SK-N-SH (cell line): ENCODE measurements at regions not wholly inside any gene's neighbourhood (a gene's known extent, or its start where the extent isn't known, plus 50 kb on each side); places are given as distances from the start of the nearest gene placed in this dataset.

ENCODE experiments used
- CTCF ChIA-PET: fragments of 300-600, 350-600 bp; formaldehyde crosslinking; extraction: SDS; loops from one replicate; lab custom pipeline; 2021; lab: Yijun Ruan, JAX
- POLR2A ChIA-PET: fragments of 350-600 bp; sonication (Branson Sonifier 250); formaldehyde crosslinking; extraction: SDS; loops from one replicate; lab custom pipeline; 2020; ENCODE audit warnings: antibody characterized with exemption, inconsistent platforms; lab: Yijun Ruan, JAX
- DNase-seq: peaks from one replicate; pipeline ENCODE4 v3.0.0; 2012
- H2AFZ ChIP-seq: fragments of 200-600 bp; sonication (generic); 2 replicates; pipeline ENCODE4 v1.8.1; 2016; ENCODE audit warnings: antibody characterized with exemption, mild to moderate bottlenecking, low read depth
- H3F3A ChIP-seq: fragments of 200-600 bp; sonication (generic); replicated peaks from 2 replicates; pipeline ENCODE3; 2016; ENCODE audit warnings: antibody characterized with exemption, mild to moderate bottlenecking; ENCODE audit not compliant: insufficient read depth
- H3K27ac ChIP-seq, 2 experiments: fragments of 200-500 bp in 1 of 2; fragments of 200-600 bp in 1 of 2; sonication (Bioruptor generic) in 1 of 2; sonication (generic), shearing (Covaris generic) in 1 of 2; 2 replicates each; pipeline versions ENCODE4 v1.5.1 to v1.6.1; 2014 to 2016; ENCODE audit warnings: low read depth in 2 of 2, inconsistent platforms in 1 of 2, low read length in 1 of 2, mild to moderate bottlenecking in 1 of 2, mixed read lengths in 1 of 2
- H3K27me3 ChIP-seq: fragments of 200-600 bp; sonication (generic), shearing (Covaris generic); 2 replicates; pipeline ENCODE4 v1.6.1; 2016; ENCODE audit warnings: mixed run types; ENCODE audit not compliant: insufficient read depth
- H3K36me3 ChIP-seq, 2 experiments: fragments of 200-500 bp in 1 of 2; fragments of 200-600 bp in 1 of 2; sonication (Bioruptor generic) in 1 of 2; sonication (generic) in 1 of 2; replicated peaks in 1 of 2; 2 replicates each; pipeline versions ENCODE3 to v1.5.1; 2014 to 2016; ENCODE audit warnings: low read length in 1 of 2, mild to moderate bottlenecking in 1 of 2; ENCODE audit not compliant: insufficient read depth in 2 of 2, control insufficient read depth in 1 of 2
- H3K4me1 ChIP-seq, 2 experiments: fragments of 200-500 bp in 1 of 2; fragments of 200-600 bp in 1 of 2; sonication (Bioruptor generic) in 1 of 2; sonication (generic), shearing (Covaris generic) in 1 of 2; 2 replicates each; pipeline versions ENCODE4 v1.5.1 to v1.6.1; 2014 to 2016; ENCODE audit warnings: low read depth in 1 of 2, low read length in 1 of 2, mixed run types in 1 of 2; ENCODE audit not compliant: insufficient read depth in 2 of 2, control insufficient read depth in 1 of 2
- H3K4me2 ChIP-seq: fragments of 200-600 bp; sonication (generic), shearing (Covaris generic); 2 replicates; pipeline ENCODE4 v1.6.1; 2017; ENCODE audit warnings: mixed run types
- H3K4me3 ChIP-seq, 2 experiments: fragments of 200-500 bp in 1 of 2; fragments of 200-600 bp in 1 of 2; sonication (Bioruptor generic) in 1 of 2; sonication (generic), shearing (Covaris generic) in 1 of 2; 2 replicates each; pipeline versions ENCODE4 v1.5.1 to v1.8.1; 2014 to 2016; ENCODE audit warnings: low read depth in 2 of 2, inconsistent platforms in 1 of 2, low read length in 1 of 2, mild to moderate bottlenecking in 1 of 2, mixed read lengths in 1 of 2, moderate library complexity in 1 of 2
- H3K79me2 ChIP-seq: fragments of 200-600 bp; sonication (generic); 2 replicates; pipeline ENCODE4 v1.8.1; 2017; ENCODE audit warnings: mild to moderate bottlenecking; ENCODE audit not compliant: insufficient read depth
- H3K9ac ChIP-seq: fragments of 200-600 bp; sonication (generic); 2 replicates; pipeline ENCODE4 v1.6.1; 2017; ENCODE audit warnings: mixed run types
- H3K9me2 ChIP-seq: fragments of 200-600 bp; sonication (generic); 2 replicates; pipeline ENCODE4 v1.6.1; 2017; ENCODE audit warnings: mixed run types
- H3K9me3 ChIP-seq: fragments of 200-600 bp; sonication (generic); 2 replicates; pipeline ENCODE4 v1.6.1; 2017; ENCODE audit warnings: mixed run types, mild to moderate bottlenecking, moderate library complexity
- H4K20me1 ChIP-seq: fragments of 200-600 bp; sonication (generic); 2 replicates; pipeline ENCODE4 v1.6.1; 2017; ENCODE audit warnings: mild to moderate bottlenecking, mixed run types; ENCODE audit not compliant: insufficient read depth
- EP300 ChIP-seq, 2 experiments: IDR thresholded peaks; 2 replicates each; pipeline versions ENCODE4 v1.4.0 to v1.6.1; 2012; ENCODE audit warnings: borderline replicate concordance in 1 of 2, low read depth in 1 of 2, low read length in 1 of 2
- GATA2 ChIP-seq: sonication (generic); formaldehyde crosslinking; IDR thresholded peaks from 2 replicates; pipeline ENCODE4 v1.5.0; 2020; ENCODE audit warnings: mild to moderate bottlenecking, missing genetic modification reagents
- IRF3 ChIP-seq: fragments of 150-350 bp; IDR thresholded peaks from 2 replicates; pipeline ENCODE4 v1.6.1; 2016; ENCODE audit warnings: mild to moderate bottlenecking, low read depth, low read length
- JUND ChIP-seq: IDR thresholded peaks from 2 replicates; pipeline ENCODE4 v1.4.0; 2012
- RCOR1 ChIP-seq: fragments of 150-350 bp; IDR thresholded peaks from 2 replicates; pipeline ENCODE4 v1.6.1; 2017; ENCODE audit warnings: antibody characterized with exemption, low read length
- REST ChIP-seq: IDR thresholded peaks from 2 replicates; pipeline ENCODE4 v1.6.1; 2012; ENCODE audit warnings: mild to moderate bottlenecking, low read depth, low read length, moderate library complexity
- SIN3A ChIP-seq: IDR thresholded peaks from 2 replicates; pipeline ENCODE4 v1.6.1; 2012; ENCODE audit warnings: low read depth, mild to moderate bottlenecking, low read length, moderate library complexity, borderline replicate concordance
- SMC3 ChIP-seq: IDR thresholded peaks from 2 replicates; pipeline ENCODE4 v1.6.1; 2012; ENCODE audit warnings: low read depth, low read length, improper control_type of control experiment
- TEAD4 ChIP-seq: IDR thresholded peaks from 2 replicates; pipeline ENCODE4 v1.4.0; 2012; ENCODE audit warnings: mild to moderate bottlenecking, borderline replicate concordance; ENCODE audit not compliant: insufficient read depth
- USF1 ChIP-seq: IDR thresholded peaks from 2 replicates; pipeline ENCODE4 v1.4.0; 2012; ENCODE audit warnings: low read depth, borderline replicate concordance
- USF2 ChIP-seq: fragments of 150-350 bp; IDR thresholded peaks from 2 replicates; pipeline ENCODE4 v1.6.1; 2017; ENCODE audit warnings: antibody characterized with exemption, low read length, low read depth, borderline replicate concordance
- YY1 ChIP-seq: IDR thresholded peaks from 2 replicates; pipeline ENCODE4 v1.4.0; 2012; ENCODE audit warnings: low read depth, mild to moderate bottlenecking
- WGBS: methylation state at CpG from one replicate; pipeline ENCODE4 v1.1.6; 2017; ENCODE audit warnings: low lambda C conversion rate; 5-methylcytosine and 5-hydroxymethylcytosine counted together

GRCh38 chr4:112775801-112776200 lies 138.9 kb downstream of the LARP7 start:
- 85% methylated on average over 7 of the region's 7 CpGs for WGBS
- ChIA-PET POLR2A (no interaction called here), CTCF (interaction anchor here (1.2 to 3.3 kb wide), 4 partner anchors 10 to 447 kb away, joined by 3 to 33 read pairs (median 4); no protein-coding TSS in a partner anchor)
- no peaks in the 10 kb centered on the region for H3K36me3 ChIP-seq
- H4K20me1 ChIP-seq = no peaks in the 10 kb centered on the region
- H3K9ac ChIP-seq = no peak overlapping the region
- no peak overlapping the region for H3K27ac ChIP-seq
- DNase-seq = no peak
- no peaks in the 10 kb centered on the region for H3K9me3 ChIP-seq
- no peaks in the 10 kb centered on the region for H3K4me1 ChIP-seq
- H3F3A ChIP-seq = no peaks in the 10 kb centered on the region
- no peak overlapping the region for H3K4me3 ChIP-seq
- H2AFZ ChIP-seq = no peak overlapping the region
- no peaks in the 10 kb centered on the region for H3K79me2 ChIP-seq
- H3K4me2 ChIP-seq = no peak overlapping the region
- TF ChIP-seq SIN3A (no peak), USF2 (no peak), SMC3 (no peak), YY1 (no peak), TEAD4 (no peak), REST (no peak), RCOR1 (no peak), JUND (no peak), IRF3 (no peak), USF1 (no peak), GATA2 (CRISPR knock-in tag) (no peak), EP300 (IDR thresholded peaks at IDR 0.05; ENCODE audit: borderline replicate concordance in 1 of 2, low read depth in 1 of 2, low read length in 1 of 2) (no peak)
- H3K9me2 ChIP-seq = no peaks in the 10 kb centered on the region
- no peaks in the 10 kb centered on the region for H3K27me3 ChIP-seq
